HL-60 (cell line): ENCODE measurements at regions not wholly inside any gene's neighbourhood (a gene's known extent, or its start where the extent isn't known, plus 50 kb on each side); places are given as distances from the start of the nearest gene placed in this dataset.

ENCODE experiments used
- CTCF ChIP-seq: IDR thresholded peaks from one replicate; pipeline ENCODE4 v1.5.1; 2011; ENCODE audit warnings: low read length, control low read depth, inconsistent platforms; ENCODE audit not compliant: insufficient read depth
- POLR2AphosphoS5 ChIP-seq: IDR thresholded peaks from 2 replicates; pipeline ENCODE4 v1.6.1; 2012; ENCODE audit warnings: low read depth
- REST ChIP-seq: IDR thresholded peaks from 2 replicates; pipeline ENCODE4 v1.6.1; 2012; ENCODE audit warnings: low read depth; ENCODE audit not compliant: insufficient replicate concordance
- SPI1 ChIP-seq: IDR thresholded peaks from 2 replicates; pipeline ENCODE4 v1.6.1; 2012; ENCODE audit warnings: low read depth, mild to moderate bottlenecking, borderline replicate concordance

- TF ChIP-seq CTCF (no peak), POLR2AphosphoS5 (no peak), SPI1 (no peak), REST (no peak)
Observed at GRCh38 chr9:110007477-110008270, 200.3 kb downstream of the C9orf152 start.
